Activated T-helper 1 cell treated with anti-CD3 and anti-CD28 coated beads, Interleukin-12 subunit alpha, Interleukin-12 subunit beta, Interleukin-2, Interleukin-4 antibody, amounts not matched to agents 30 ng/mL and 10 ng/mL and 1 ng/mL, durations not matched to agents 14 hours and 24 hours and 36 hours (primary cell): ENCODE measurements at regions not wholly inside any gene's neighbourhood (a gene's known extent, or its start where the extent isn't known, plus 50 kb on each side); places are given as distances from the start of the nearest gene placed in this dataset.
"Not testable (repeated sequence)": the region's sequence is repeated elsewhere in the genome, so short reads cannot be mapped to it uniquely, and the experiment has no call there.

ENCODE experiments used
- DNase-seq: peaks from one replicate; pipeline ENCODE4 v3.0.0; 2021; ENCODE audit warnings: low spot score
- H3K27ac Mint-ChIP-seq: one replicate; pipeline ENCODE4 v1.8.0; 2021; ENCODE audit warnings: mild to moderate bottlenecking, mixed read lengths
- H3K27me3 Mint-ChIP-seq: one replicate; pipeline ENCODE4 v1.8.0; 2022; ENCODE audit warnings: mild to moderate bottlenecking, moderate library complexity, mixed read lengths; ENCODE audit not compliant: insufficient read depth
- H3K36me3 Mint-ChIP-seq: one replicate; pipeline ENCODE4 v1.8.0; 2021; ENCODE audit warnings: low read depth, mixed read lengths
- H3K4me1 Mint-ChIP-seq: one replicate; pipeline ENCODE4 v1.8.0; 2021; ENCODE audit warnings: low read depth, mixed read lengths
- H3K4me3 Mint-ChIP-seq: one replicate; pipeline ENCODE4 v1.8.0; 2021; ENCODE audit warnings: mild to moderate bottlenecking, moderate library complexity, mixed read lengths
- H3K9me3 Mint-ChIP-seq: one replicate; pipeline ENCODE4 v1.8.0; 2021; ENCODE audit warnings: mixed read lengths
- intact Hi-C: fragments of 100-400 bp; cut with micrococcal nuclease; formaldehyde crosslinking; loops from one replicate; pipeline ENCODE4 v1.15.1; 2024

DNA sequence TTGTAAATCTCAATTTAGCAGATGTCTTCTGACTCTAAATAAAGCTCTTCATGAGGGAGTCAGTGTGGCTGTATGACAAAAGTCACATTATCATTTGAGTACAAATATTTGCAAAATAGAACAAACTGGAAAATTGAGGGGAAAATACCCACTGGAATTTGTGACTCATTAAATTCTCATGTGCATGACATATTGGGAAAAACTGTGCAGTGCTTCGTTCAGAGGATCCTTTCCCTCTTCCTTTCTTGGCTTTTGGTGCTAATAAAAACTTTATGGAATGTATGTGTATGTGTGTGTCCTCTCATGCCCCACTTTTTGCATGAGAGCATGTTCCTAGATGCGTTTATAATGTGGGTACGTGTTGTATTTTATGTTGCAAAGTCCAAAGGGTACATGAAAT lies 267.8 kb downstream of the KTN1 start:
- DNase-seq, result no peak
- intact Hi-C loops, result no loop called here
- Mint-ChIP-seq H3K4me3 (no peak overlapping the region), H3K27me3 (peaks cover 5% of the 10 kb centered on the region), H3K27ac (no peak overlapping the region), H3K36me3 (no peaks in the 10 kb centered on the region), H3K9me3 (no peaks in the 10 kb centered on the region), H3K4me1 (no peaks in the 10 kb centered on the region)

DNA sequence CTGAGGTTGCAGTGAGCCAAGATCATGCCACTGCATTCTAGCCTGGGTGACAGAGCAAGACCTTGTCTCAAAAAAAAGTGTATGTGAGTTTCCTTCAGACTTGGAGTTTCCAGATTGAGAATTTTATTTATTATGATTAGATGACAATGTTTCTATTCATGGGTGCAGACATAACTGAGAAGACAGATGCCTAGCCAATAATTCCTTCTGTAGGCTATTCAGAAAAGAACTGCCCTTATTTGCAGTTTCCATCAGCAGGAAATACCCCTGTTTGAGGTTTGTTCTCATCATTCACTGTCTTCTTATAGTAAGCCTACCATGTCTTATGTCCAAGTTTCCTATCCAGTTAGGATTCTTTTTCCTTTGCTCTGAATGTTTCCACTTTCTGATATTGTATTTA lies 269.0 kb downstream of the KTN1 start:
- H3K36me3 Mint-ChIP-seq, result no peaks in the 10 kb centered on the region
- intact Hi-C loops, result no loop called here
- no peak for DNase-seq
- H3K27me3 Mint-ChIP-seq, result peaks cover 5% of the 10 kb centered on the region
- H3K4me1 Mint-ChIP-seq, result no peaks in the 10 kb centered on the region
- no peak overlapping the region for H3K4me3 Mint-ChIP-seq
- H3K27ac Mint-ChIP-seq, result no peak overlapping the region
- H3K9me3 Mint-ChIP-seq, result no peaks in the 10 kb centered on the region

DNA sequence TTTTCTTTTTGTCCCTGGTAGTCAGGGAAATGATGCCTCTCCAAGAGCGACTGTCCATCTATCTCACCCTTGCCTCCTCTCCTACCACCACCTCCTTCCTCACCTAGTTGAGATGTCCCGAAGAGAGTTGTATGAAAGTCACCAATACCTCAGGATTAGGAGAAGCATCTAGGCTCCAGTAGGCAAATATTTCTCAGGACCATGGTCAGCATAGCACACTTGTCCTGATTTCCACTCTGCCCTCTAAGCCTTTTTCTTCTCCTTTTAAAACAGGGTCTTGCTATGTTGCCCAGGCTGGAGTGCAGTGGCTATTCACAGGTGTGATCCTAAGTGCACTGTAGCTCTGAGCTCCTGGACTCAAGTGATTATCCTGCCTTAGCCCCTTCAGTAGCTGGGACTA lies 268.4 kb upstream of the PELI2 start:
- peaks cover 5% of the 10 kb centered on the region for H3K27me3 Mint-ChIP-seq
- no peak overlapping the region for H3K27ac Mint-ChIP-seq
- no peaks in the 10 kb centered on the region for H3K36me3 Mint-ChIP-seq
- H3K9me3 Mint-ChIP-seq, result no peaks in the 10 kb centered on the region
- DNase-seq, result no peak
- no peaks in the 10 kb centered on the region for H3K4me1 Mint-ChIP-seq
- H3K4me3 Mint-ChIP-seq, result no peak overlapping the region
- intact Hi-C loops, result no loop called here

DNA sequence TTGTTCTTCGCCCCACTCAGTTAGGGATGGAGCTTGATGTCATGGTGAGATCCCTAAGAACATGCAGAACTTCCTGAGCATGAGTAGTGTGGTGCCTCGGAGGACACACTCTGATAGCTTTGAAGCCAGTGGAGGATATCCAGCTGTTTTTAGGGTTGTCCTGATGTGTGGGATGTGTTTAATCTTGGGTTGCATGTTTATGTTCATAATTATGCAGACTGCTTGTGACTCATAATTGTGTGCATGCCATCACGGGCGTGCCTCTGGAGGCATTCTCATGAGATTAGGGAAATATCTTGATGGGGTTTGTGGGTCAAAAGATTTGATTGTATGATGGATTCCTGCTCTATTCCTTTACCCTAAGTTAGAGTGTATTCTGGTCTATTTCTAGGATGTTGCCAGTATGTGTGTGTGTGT lies 267.4 kb upstream of the PELI2 start:
- Mint-ChIP-seq H3K36me3 (no peaks in the 10 kb centered on the region), H3K27ac (no peak overlapping the region), H3K9me3 (no peaks in the 10 kb centered on the region), H3K27me3 (peaks cover 5% of the 10 kb centered on the region), H3K4me1 (no peaks in the 10 kb centered on the region), H3K4me3 (no peak overlapping the region)
- intact Hi-C loops, result no loop called here
- DNase-seq, result no peak

DNA sequence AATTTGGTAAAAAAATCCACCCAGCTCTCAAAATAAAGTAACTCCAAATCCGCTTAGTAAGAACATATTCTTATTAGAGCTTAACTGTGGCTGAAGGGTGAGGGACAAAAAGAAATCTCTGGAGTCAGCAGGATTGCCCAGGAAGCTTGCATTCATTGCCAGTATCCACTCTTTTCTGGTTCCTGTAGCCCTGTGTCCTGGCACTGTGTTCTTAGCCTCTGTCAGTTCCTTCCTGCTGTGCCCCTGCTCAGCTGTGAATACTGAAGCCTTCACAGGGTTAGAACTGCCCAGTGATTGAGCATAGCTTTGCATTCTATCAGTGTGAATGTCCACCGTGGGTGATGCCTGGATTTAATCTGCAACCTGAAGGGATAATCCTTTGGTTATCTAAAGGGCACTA lies 266.9 kb upstream of the PELI2 start:
- intact Hi-C loops, result no loop called here
- no peak overlapping the region for H3K4me3 Mint-ChIP-seq
- no peaks in the 10 kb centered on the region for H3K9me3 Mint-ChIP-seq
- peaks cover 5% of the 10 kb centered on the region for H3K27me3 Mint-ChIP-seq
- H3K36me3 Mint-ChIP-seq, result no peaks in the 10 kb centered on the region
- no peaks in the 10 kb centered on the region for H3K4me1 Mint-ChIP-seq
- H3K27ac Mint-ChIP-seq, result no peak overlapping the region
- DNase-seq, result no peak

DNA sequence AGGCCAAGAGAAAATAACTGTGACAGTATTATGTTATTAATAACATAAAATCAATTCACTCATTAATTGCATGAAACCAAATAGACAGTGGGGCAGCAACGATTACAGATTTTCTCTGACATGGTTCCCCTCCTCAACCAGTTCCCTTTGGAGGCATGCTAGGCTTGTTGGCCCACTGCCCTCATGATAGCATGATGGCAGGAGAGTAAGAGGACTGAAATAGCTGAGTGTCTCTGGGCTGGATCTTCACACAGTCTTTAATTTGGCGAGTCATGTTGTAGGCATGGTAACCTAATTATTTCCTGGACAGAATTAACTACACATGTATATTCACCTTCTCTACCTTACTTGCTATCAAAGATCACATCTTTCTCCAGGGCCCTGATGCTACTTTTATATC lies 266.2 kb upstream of the PELI2 start:
- no peaks in the 10 kb centered on the region for H3K9me3 Mint-ChIP-seq
- no peak overlapping the region for H3K4me3 Mint-ChIP-seq
- peaks cover 5% of the 10 kb centered on the region for H3K27me3 Mint-ChIP-seq
- intact Hi-C loops, result no loop called here
- no peak overlapping the region for H3K27ac Mint-ChIP-seq
- H3K4me1 Mint-ChIP-seq, result no peaks in the 10 kb centered on the region
- DNase-seq, result no peak
- no peaks in the 10 kb centered on the region for H3K36me3 Mint-ChIP-seq

DNA sequence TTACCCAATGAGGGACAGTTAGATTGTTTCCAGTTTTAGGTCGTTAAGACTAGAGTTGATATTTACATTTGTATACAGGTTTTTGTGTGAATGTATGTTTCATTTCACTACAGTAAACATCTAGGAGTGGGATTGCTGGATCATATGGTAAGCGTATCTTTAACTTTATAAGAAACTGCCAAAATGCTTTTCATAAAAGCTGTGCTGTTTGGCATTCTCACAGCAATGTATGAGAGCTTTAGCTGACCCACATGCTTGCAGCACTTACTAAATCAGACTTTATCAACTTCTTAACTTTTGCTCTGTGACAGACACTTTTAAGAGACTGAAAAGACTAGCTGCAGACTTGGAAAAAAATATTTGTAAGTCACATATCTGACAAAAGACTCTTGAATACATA lies 262.5 kb upstream of the PELI2 start:
- no peak for DNase-seq
- H3K9me3 Mint-ChIP-seq, result peaks cover 18% of the 10 kb centered on the region
- H3K4me1 Mint-ChIP-seq, result no peaks in the 10 kb centered on the region
- peaks cover 2% of the 10 kb centered on the region for H3K36me3 Mint-ChIP-seq
- H3K27ac Mint-ChIP-seq, result no peak overlapping the region
- no peaks in the 10 kb centered on the region for H3K27me3 Mint-ChIP-seq
- no peak overlapping the region for H3K4me3 Mint-ChIP-seq
- intact Hi-C loops, result no loop called here

DNA sequence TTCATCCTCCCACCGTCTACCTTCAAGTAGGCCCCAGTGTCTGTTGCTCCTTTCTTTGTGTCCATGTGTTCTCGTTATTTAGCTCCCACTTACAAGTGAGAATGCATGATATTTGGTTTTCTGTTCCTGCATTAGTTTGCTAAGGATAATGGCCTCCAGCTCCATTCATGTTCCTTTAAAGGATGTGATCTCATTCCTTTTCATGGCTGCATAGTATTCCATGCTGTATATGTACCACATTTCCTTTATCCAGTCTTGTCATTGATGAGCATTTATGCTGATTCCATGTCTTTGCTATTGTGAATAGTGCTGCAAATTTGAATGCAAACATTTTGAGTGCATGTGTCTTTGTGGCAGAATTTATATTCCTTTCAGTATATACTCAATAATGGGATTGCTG lies 259.6 kb upstream of the PELI2 start:
- intact Hi-C loops, result no loop called here
- no peaks in the 10 kb centered on the region for H3K27me3 Mint-ChIP-seq

DNA sequence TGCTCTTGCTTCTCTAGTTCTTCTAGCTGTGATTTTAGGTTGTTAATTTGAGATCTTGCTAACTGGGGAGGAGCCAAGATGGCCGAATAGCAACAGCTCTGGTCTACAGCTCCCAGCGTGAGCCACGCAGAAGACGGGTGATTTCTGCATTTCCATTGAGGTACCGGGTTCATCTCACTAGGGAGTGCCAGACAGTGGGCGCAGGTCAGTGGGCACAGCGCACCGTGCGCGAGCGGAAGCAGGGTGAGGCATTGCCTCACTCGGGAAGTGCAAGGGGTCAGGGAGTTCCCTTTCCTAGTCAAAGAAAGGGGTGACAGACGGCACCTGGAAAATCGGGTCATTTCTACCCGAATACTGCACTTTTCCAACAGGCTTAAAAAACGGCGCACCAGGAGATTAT lies 256.6 kb upstream of the PELI2 start:
- DNase-seq, H3K36me3 Mint-ChIP-seq, H3K4me1 Mint-ChIP-seq, intact Hi-C loops, H3K27me3 Mint-ChIP-seq, H3K27ac Mint-ChIP-seq, H3K4me3 Mint-ChIP-seq: not testable (repeated sequence)
- peaks cover 37% of the 10 kb centered on the region for H3K9me3 Mint-ChIP-seq

More for the DNA sequence above, 259.6 kb upstream of the PELI2 start:
- no peak for DNase-seq
- peaks cover 7% of the 10 kb centered on the region for H3K36me3 Mint-ChIP-seq
- H3K4me3 Mint-ChIP-seq, result no peak overlapping the region
- no peak overlapping the region for H3K27ac Mint-ChIP-seq
- H3K4me1 Mint-ChIP-seq, result no peaks in the 10 kb centered on the region
- peaks cover 26% of the 10 kb centered on the region for H3K9me3 Mint-ChIP-seq

DNA sequence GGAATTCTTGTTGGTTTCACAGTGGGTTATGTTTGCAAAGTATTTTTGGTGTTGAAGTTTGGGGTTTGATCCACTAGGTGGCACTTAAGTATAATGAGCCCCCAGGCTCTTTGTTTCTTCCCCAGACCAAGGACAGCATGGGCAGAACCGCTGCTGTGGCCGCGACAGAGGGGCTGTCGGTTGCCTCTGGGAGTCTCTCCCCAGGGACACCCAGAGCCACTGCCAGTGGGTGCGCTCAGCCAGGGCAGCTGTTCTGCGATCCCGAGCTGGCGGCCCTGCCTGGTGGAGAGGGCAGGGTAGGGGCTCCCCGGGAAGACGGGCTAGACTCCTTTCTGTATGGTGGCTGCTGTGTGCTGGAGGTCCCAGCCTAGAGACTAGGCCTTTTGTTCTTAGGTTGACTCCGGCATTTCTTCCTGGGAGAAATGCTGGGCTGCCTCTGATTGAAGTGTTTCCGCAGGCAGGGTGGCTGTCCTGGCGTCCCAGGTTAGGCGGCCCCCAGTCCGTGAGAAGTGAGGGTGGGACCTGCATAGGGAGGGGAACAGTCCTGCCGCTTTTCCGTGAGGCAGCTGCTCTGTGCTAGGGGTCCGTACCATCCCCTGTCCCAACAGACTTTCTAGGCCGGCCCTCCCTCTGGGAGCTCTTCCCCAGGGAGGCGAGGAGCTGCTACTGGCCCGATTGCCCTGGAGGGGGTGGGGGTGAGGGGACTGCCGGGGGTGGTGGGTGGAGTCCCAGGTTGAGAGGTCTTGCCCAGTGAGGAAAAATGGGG lies 253.1 kb upstream of the PELI2 start:
- Mint-ChIP-seq H3K27ac (no peak overlapping the region), H3K9me3 (peaks cover 22% of the 10 kb centered on the region), H3K27me3 (peaks cover 26% of the 10 kb centered on the region), H3K36me3 (peaks cover 4% of the 10 kb centered on the region), H3K4me3 (no peak overlapping the region), H3K4me1 (peaks cover 18% of the 10 kb centered on the region)
- intact Hi-C loops, result loop anchor here (1.0 to 2.0 kb wide), 2 partner anchors 475 to 558 kb away; no protein-coding TSS in a partner anchor
- no peak for DNase-seq

DNA sequence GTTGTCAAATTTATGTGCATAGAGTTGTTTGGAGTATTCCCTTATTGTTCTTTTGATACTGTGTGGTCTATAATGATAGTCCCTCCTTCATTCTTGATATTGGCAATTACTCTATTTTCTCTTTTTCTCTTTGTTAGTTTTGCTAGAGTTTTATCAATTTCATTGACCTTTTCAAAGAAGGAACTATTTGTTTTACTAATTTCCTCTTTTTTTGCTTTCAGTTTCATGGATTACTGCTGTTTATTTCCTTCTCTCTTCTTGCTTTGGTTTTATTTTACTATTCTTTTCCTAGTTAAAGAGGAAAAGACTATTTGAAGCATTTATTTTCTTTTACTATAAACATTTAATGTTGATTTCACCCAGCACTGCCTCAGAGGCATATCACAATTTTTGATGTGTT lies 250.9 kb upstream of the PELI2 start:
- Mint-ChIP-seq H3K36me3 (no peaks in the 10 kb centered on the region), H3K4me3 (no peak overlapping the region), H3K4me1 (peaks cover 18% of the 10 kb centered on the region), H3K9me3 (peaks cover 12% of the 10 kb centered on the region), H3K27ac (no peak overlapping the region), H3K27me3 (peaks cover 30% of the 10 kb centered on the region)
- no peak for DNase-seq
- intact Hi-C loops, result no loop called here

DNA sequence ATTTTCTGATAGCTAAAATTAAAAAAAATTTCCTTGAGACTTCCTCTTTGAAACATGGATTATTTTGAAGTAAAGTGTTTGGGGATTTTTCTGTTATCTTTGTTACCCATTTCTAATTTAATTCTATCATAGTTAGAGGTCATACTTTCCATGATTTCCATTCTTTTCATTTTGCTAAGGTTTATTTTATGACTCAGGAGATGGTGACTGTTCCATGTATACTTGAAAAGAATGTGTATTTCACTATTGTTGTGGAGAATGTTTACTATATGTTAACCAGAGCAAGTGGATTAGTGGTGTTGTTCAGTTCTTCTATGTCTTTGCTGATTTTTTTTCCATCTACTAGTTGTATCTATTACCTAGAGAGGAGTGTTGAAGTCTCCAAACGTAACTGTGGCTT lies 250.5 kb upstream of the PELI2 start:
- Mint-ChIP-seq H3K4me1 (peaks cover 18% of the 10 kb centered on the region), H3K4me3 (no peak overlapping the region), H3K27ac (no peak overlapping the region), H3K9me3 (peaks cover 12% of the 10 kb centered on the region), H3K27me3 (peaks cover 33% of the 10 kb centered on the region), H3K36me3 (no peaks in the 10 kb centered on the region)
- no peak for DNase-seq
- intact Hi-C loops, result no loop called here

DNA sequence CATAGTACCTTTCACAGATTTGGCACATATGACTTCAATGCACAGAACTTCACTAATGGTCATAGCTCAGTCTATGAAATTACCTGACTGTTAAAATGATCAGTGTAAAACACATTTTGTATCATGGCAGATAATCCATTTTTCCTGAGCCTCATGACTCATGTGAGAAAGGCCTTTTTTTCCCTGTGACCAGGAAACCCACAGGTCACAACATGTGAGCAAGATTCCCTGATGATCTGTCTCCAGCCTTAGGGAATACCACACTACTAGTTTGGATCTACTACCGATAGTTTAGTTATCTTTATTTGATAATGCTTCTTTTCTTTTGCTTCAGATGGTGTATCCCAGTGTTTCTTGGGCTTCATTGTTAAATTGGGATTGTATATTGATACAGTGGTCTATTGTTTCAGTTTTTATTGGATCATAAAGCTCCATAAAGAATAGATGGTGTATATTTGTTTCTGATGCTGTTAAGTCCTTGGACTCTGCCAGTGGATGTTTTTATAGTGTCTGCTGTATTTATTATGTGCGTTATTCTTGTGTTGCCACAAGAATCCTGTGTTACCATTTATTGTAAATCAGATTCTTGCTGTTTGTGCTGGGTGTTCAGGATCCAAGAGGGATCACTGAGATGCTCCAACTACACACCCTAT lies 248.7 kb upstream of the PELI2 start:
- intact Hi-C loops, result no loop called here

More for the DNA sequence above, 248.7 kb upstream of the PELI2 start:
- H3K27ac Mint-ChIP-seq, result no peak overlapping the region
- peaks cover 33% of the 10 kb centered on the region for H3K27me3 Mint-ChIP-seq
- H3K36me3 Mint-ChIP-seq, result no peaks in the 10 kb centered on the region
- H3K4me3 Mint-ChIP-seq, result no peak overlapping the region
- H3K9me3 Mint-ChIP-seq, result peaks cover 3% of the 10 kb centered on the region
- peaks cover 17% of the 10 kb centered on the region for H3K4me1 Mint-ChIP-seq
- no peak for DNase-seq
